ENCODE measurements at regions not wholly inside any gene's neighbourhood (a gene's known extent, or its start where the extent isn't known, plus 50 kb on each side); places are given as distances from the start of the nearest gene placed in this dataset.

- no peak for TF ChIP-seq EZH2 (IDR thresholded peaks at IDR 0.05; ENCODE audit: low read depth)
- no peak for TF ChIP-seq CTCF (conservative IDR thresholded peaks at IDR 0.05)
These were observed 668.1 kb upstream of the CPEB2 start for GRCh38 chr4:14334166-14334565.
